ENCODE measurements at regions not wholly inside any gene's neighbourhood (a gene's known extent, or its start where the extent isn't known, plus 50 kb on each side); places are given as distances from the start of the nearest gene placed in this dataset.
A peak's percentile ranks its signal among the peaks of the same experiment; 100 is the strongest.

- DNase-seq (ENCODE audit: insufficient read length), result no peak
- TF ChIP-seq TAF1 (IDR thresholded peaks at IDR 0.05; ENCODE audit: borderline replicate concordance, low read depth, low read length) (no peak), POLR2A (IDR thresholded peaks at IDR 0.05; ENCODE audit: low read depth, low read length) (no peak), POLR2AphosphoS5 (IDR thresholded peaks at IDR 0.05; ENCODE audit: low read depth, low read length) (no peak)
- no peak for FAIRE-seq
Observed at GRCh38 chr2:199682001-199682400, 169.0 kb downstream of the FTCDNL1 start.

GRCh38 chr2:199680482-199680881 is 170.5 kb downstream of the FTCDNL1 start:
- DNase-seq (ENCODE audit: insufficient read length) (no peak), FAIRE-seq (no peak)
- TF ChIP-seq POLR2AphosphoS5 (IDR thresholded peaks at IDR 0.05; ENCODE audit: low read depth, low read length) (no peak), POLR2A (IDR thresholded peaks at IDR 0.05; ENCODE audit: low read depth, low read length) (no peak), TAF1 (IDR thresholded peaks at IDR 0.05; ENCODE audit: borderline replicate concordance, low read depth, low read length) (no peak)

- no peak for TF ChIP-seq POLR2AphosphoS5 (IDR thresholded peaks at IDR 0.05; ENCODE audit: low read depth, low read length)
- TF ChIP-seq TAF1 (IDR thresholded peaks at IDR 0.05; ENCODE audit: borderline replicate concordance, low read depth, low read length), result no peak
- TF ChIP-seq POLR2A (IDR thresholded peaks at IDR 0.05; ENCODE audit: low read depth, low read length), result no peak
- FAIRE-seq (no peak), DNase-seq (ENCODE audit: insufficient read length) (no peak)
Observed at GRCh38 chr2:199679883-199680282, 171.1 kb downstream of the FTCDNL1 start.

- no peak for FAIRE-seq
- no peak for TF ChIP-seq POLR2AphosphoS5 (IDR thresholded peaks at IDR 0.05; ENCODE audit: low read depth, low read length)
- TF ChIP-seq TAF1 (IDR thresholded peaks at IDR 0.05; ENCODE audit: borderline replicate concordance, low read depth, low read length), result no peak
- TF ChIP-seq POLR2A (IDR thresholded peaks at IDR 0.05; ENCODE audit: low read depth, low read length), result no peak
- DNase-seq (ENCODE audit: insufficient read length), result no peak
Observed at GRCh38 chr2:199677881-199678280, 173.1 kb downstream of the FTCDNL1 start.

GRCh38 chr2:199668645-199669044 is 182.3 kb downstream of the FTCDNL1 start:
- FAIRE-seq (no peak), DNase-seq (ENCODE audit: insufficient read length) (no peak)
- TF ChIP-seq TAF1 (IDR thresholded peaks at IDR 0.05; ENCODE audit: borderline replicate concordance, low read depth, low read length) (no peak), POLR2AphosphoS5 (IDR thresholded peaks at IDR 0.05; ENCODE audit: low read depth, low read length) (no peak), POLR2A (IDR thresholded peaks at IDR 0.05; ENCODE audit: low read depth, low read length) (no peak)

GRCh38 chr2:199663157-199663556 is 187.8 kb downstream of the FTCDNL1 start:
- DNase-seq (ENCODE audit: insufficient read length) (no peak), FAIRE-seq (no peak)
- no peak for TF ChIP-seq POLR2A (IDR thresholded peaks at IDR 0.05; ENCODE audit: low read depth, low read length)
- TF ChIP-seq TAF1 (IDR thresholded peaks at IDR 0.05; ENCODE audit: borderline replicate concordance, low read depth, low read length), result no peak
- TF ChIP-seq POLR2AphosphoS5 (IDR thresholded peaks at IDR 0.05; ENCODE audit: low read depth, low read length), result no peak

- DNase-seq (ENCODE audit: insufficient read length), result no peak
- TF ChIP-seq TAF1 (IDR thresholded peaks at IDR 0.05; ENCODE audit: borderline replicate concordance, low read depth, low read length), result no peak
- no peak for TF ChIP-seq POLR2AphosphoS5 (IDR thresholded peaks at IDR 0.05; ENCODE audit: low read depth, low read length)
- no peak for TF ChIP-seq POLR2A (IDR thresholded peaks at IDR 0.05; ENCODE audit: low read depth, low read length)
- FAIRE-seq, result no peak
Observed at GRCh38 chr2:199662255-199662654, 188.7 kb downstream of the FTCDNL1 start.

- DNase-seq (ENCODE audit: insufficient read length), result no peak
- FAIRE-seq, result no peak
- TF ChIP-seq TAF1 (IDR thresholded peaks at IDR 0.05; ENCODE audit: borderline replicate concordance, low read depth, low read length) (no peak), POLR2AphosphoS5 (IDR thresholded peaks at IDR 0.05; ENCODE audit: low read depth, low read length) (no peak)
Observed at GRCh38 chr2:199660167-199660566, 190.8 kb downstream of the FTCDNL1 start.

- DNase-seq (ENCODE audit: insufficient read length), result no peak
- no peak for TF ChIP-seq POLR2A (IDR thresholded peaks at IDR 0.05; ENCODE audit: low read depth, low read length)
- TF ChIP-seq TAF1 (IDR thresholded peaks at IDR 0.05; ENCODE audit: borderline replicate concordance, low read depth, low read length), result no peak
- TF ChIP-seq POLR2AphosphoS5 (IDR thresholded peaks at IDR 0.05; ENCODE audit: low read depth, low read length), result no peak
- no peak for FAIRE-seq
Observed at GRCh38 chr2:199659207-199659606, 191.8 kb downstream of the FTCDNL1 start.

- TF ChIP-seq TAF1 (IDR thresholded peaks at IDR 0.05; ENCODE audit: borderline replicate concordance, low read depth, low read length) (no peak), POLR2AphosphoS5 (IDR thresholded peaks at IDR 0.05; ENCODE audit: low read depth, low read length) (no peak), POLR2A (IDR thresholded peaks at IDR 0.05; ENCODE audit: low read depth, low read length) (no peak)
- peak; percentile 88 for FAIRE-seq
- DNase-seq (ENCODE audit: insufficient read length), result no peak
Observed at GRCh38 chr2:199646439-199646838, 188.7 kb upstream of the SATB2 start.

- no peak for FAIRE-seq
- TF ChIP-seq TAF1 (IDR thresholded peaks at IDR 0.05; ENCODE audit: borderline replicate concordance, low read depth, low read length) (no peak), POLR2AphosphoS5 (IDR thresholded peaks at IDR 0.05; ENCODE audit: low read depth, low read length) (no peak), POLR2A (IDR thresholded peaks at IDR 0.05; ENCODE audit: low read depth, low read length) (no peak)
- DNase-seq (ENCODE audit: insufficient read length), result no peak
Observed at GRCh38 chr2:199631129-199631528, 173.4 kb upstream of the SATB2 start.

GRCh38 chr2:199629301-199629700 is 171.6 kb upstream of the SATB2 start:
- FAIRE-seq, result no peak
- TF ChIP-seq POLR2AphosphoS5 (IDR thresholded peaks at IDR 0.05; ENCODE audit: low read depth, low read length) (no peak), POLR2A (IDR thresholded peaks at IDR 0.05; ENCODE audit: low read depth, low read length) (no peak), TAF1 (IDR thresholded peaks at IDR 0.05; ENCODE audit: borderline replicate concordance, low read depth, low read length) (no peak)
- DNase-seq (ENCODE audit: insufficient read length), result no peak

- TF ChIP-seq POLR2AphosphoS5 (IDR thresholded peaks at IDR 0.05; ENCODE audit: low read depth, low read length) (no peak), TAF1 (IDR thresholded peaks at IDR 0.05; ENCODE audit: borderline replicate concordance, low read depth, low read length) (no peak), POLR2A (IDR thresholded peaks at IDR 0.05; ENCODE audit: low read depth, low read length) (no peak)
- DNase-seq (ENCODE audit: insufficient read length), result no peak
- FAIRE-seq, result no peak
Observed at GRCh38 chr2:199627417-199627816, 169.7 kb upstream of the SATB2 start.
